Hematopoietic multipotent progenitor cell treated with erythropoietin and hydrocortisone succinate and interleukin-3 and kit ligand, for 6 days (in vitro differentiated cells): ENCODE measurements at regions not wholly inside any gene's neighbourhood (a gene's known extent, or its start where the extent isn't known, plus 50 kb on each side); places are given as distances from the start of the nearest gene placed in this dataset.
"Not testable (repeated sequence)": the region's sequence is repeated elsewhere in the genome, so short reads cannot be mapped to it uniquely, and the experiment has no call there.

Experiments
- DNase-seq: peaks from one replicate; pipeline ENCODE4 v3.0.0-alpha.2; 2015

DNA sequence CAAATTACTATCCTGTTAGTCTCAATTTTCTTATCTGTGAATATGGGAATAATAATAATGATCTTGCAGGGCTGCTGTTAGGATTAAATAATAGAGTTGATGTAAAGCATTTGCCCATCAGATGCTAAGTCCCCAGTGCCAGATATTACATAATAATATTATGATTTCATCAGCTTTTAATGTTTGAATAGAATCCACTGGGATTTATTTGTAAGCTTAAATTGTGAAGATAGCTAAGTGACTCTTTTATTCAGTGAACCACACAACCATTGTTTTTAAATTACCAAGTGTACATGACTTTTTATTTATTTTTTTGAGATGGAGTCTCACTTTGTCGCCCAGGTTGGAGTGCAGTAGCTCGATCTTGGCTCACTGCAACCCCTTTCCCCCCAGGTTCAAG is 510.3 kb upstream of the DPP6 start:
- DNase-seq, result no peak

DNA sequence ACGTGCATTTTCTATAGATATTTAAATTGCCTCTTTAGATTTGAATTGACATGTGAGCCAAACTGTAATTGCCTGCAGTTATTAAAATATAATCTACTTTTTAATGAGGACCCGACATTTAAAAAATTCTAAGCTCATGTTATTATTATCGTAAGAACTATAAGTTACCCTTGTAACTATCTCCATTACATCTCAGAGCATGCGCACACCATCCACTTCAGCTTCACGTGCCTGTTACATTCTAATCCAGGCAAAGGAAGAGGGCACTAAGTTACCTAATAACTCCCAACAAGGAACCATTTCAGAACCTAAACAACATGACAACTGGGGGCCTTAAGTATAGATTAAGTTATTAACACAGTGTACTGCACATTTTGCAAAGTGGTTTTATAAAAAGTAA is 509.0 kb upstream of the DPP6 start:
- no peak for DNase-seq

DNA sequence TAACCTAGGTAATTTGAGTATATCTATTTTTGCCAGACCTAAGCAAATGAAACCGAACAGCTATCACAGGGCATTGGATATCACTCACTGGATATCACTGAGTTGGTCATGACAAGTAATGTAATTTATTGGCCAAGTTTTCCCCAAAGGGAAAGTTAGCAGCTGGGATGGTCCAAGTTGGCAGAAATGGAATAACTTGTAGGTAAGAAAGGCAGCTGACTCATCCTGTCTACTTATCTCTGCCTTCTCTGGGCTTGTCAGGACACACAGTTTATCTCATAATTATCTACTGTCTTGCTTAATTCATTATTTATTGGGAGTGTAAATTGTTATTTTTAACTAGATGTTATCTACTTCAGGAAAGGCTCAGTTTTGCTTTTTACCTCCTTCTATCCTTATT is 502.0 kb upstream of the DPP6 start:
- DNase-seq, result no peak

DNA sequence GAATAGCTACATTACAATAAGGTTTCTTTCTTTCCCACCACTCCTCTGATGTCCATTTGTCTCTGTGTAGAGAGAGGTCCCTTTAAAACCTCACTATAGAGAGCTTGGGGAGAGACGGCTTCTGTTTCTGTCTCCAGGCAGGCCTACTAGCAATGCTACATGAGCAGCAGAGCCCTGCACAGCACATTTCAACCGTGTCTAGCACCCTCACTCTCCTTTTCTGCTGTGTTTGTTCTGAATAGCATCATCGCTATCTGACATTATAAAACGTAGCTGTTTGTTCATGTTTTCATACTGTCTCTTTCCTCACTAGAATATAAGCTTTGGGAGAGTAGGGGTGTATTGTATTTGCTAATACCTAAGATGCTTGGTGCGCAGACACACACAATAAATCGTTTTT is 487.8 kb upstream of the DPP6 start:
- no peak for DNase-seq

DNA sequence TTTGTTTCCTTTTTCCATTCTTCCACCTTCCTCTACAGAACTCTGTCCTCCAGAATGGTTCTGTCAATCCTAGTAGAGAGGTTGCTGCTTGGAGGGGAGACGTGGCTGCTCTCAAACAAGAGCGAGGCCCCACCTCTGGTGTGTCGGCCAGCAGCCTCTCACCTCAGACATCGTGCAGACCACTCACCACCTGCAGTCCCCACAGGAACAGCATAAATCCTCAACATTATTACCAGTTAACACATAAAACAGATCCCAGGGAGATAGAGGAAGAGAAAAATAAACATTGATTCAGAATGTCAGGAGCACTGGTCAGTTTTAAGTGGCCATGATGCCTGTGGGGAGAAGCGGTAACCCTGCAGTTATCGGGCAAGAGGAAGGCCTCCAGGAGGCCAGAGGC is 485.9 kb upstream of the DPP6 start:
- DNase-seq, result no peak

DNA sequence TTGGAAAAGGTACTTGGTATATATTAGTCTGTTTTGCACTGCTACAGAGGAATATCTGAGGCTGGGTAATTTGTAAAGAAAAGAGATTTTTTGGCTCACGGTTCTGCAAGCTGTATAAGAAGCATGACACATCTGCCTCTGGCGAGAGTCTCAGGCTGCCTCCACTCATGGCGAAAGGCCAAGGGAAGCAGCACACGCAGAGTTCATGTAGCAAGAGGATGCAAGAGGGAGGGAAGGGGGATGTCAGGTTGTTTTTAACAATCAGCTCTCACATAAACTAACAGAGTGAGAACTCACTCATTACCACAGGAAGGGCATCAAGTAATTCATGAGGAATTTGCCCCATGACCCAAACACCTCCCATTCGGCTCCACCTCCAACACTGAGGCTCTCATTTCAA is 484.8 kb upstream of the DPP6 start:
- no peak for DNase-seq

DNA sequence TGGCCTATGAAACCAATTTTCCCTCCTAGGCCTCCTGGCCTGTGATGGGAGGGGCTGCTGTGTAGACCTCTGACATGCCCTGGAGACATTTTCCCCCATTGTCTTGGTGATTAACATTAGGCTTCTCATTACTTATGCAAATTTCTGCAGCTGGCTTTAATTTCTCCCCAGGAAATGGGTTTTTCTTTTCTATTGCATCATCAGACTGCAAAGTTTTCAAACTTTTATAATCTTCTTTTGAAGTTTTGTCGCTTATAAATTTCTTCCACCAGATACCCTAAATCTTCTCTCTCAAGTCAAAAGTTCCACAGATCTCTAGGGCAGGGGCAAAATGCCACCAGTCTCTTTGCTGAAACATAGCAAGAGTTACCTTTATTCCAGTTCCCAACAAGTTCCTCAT is 482.7 kb upstream of the DPP6 start:
- DNase-seq, result not testable (repeated sequence)

DNA sequence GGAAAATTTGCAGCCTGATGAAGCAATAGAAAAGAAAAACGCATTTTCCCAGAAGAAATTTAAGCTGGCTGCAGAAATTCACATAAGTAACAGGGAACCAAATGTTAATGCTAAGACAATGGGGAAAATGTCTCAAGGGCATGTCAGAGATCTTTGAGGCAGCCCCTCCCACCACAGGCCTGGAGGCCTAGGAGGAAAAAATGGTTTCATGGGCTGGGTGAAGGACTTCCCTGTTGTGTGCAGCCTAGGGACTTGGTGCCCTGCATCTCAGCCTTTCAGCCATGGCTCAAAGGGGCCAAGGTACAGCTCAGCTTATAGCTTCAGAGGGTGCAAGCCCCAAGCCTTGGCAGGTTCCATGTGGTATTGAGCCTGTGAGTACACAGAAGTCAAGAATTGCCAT is 476.1 kb upstream of the DPP6 start:
- DNase-seq, result no peak

DNA sequence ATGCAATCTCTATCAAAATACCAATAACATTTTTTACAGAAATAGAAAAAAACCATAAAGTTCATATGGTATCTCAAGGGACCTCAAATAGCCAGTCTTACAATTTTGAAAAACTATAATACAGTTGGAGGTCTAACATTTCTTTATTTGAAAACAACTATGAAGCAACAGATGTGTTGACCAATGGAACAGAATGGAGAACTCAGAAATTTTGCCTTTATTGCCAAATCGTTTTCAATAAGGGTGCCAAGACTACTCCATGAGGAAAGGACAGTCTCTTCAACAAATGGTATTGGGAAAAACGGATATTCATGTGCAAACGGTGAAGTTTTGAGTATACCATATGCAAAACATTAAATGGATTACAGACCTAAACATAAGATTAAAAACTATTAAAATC is 470.8 kb upstream of the DPP6 start:
- no peak for DNase-seq

DNA sequence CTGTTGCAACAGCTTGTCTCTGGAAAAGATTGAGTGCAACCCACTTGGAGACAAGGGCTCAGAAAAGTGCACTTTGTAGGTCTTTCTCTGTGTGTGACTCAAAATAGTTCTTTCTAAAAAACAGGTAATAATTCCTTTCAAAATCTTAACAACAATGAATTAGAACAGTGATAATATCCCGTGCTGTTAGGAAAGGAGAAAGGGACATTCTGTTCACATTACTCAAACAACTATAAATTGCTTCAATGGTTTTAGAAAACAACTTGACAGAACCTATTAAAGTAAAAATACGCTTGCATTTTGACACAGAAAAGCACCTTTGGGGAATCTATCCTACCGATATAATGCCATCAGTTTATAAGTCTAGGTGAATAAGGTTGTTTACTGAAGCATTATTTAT is 468.1 kb upstream of the DPP6 start:
- no peak for DNase-seq

DNA sequence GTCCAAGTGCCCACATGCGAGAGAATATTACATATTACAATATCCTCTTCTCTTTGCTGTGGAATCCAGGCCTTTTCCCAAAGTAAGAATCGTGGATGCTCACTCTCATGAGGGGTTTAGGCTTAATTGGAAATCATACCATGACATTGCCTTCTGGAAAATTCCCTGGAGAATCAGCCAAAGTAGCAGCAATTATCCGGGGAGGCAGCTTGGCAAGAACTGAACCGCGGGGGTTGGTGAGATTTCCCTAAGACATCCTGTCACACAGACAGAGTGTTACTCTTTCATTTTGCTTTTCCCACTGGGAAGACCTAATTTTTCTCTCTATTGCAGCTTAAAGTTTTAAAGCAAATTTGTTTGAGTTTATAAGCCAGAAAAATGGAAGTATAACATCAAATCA is 463.6 kb upstream of the DPP6 start:
- DNase-seq, result no peak

DNA sequence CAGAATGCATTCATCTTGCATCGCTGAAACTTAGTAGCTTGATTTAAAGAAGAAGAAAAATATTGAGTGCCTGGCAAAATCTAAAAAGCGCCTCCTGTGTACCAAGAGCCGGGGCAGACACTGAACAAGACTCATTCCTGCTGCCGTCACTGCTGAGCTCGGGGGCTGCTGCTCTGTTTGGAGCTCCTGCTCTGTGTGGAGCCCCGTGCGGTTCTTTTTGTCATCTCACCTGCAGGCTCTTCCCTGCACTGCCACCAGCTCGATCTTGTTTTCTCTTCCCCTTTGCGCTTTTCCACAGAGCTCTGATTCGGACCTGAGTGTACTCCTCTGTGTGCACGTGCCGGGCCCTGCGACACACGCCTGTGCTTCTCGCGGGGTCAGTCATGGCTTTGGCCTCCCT is 462.1 kb upstream of the DPP6 start:
- DNase-seq, result no peak

DNA sequence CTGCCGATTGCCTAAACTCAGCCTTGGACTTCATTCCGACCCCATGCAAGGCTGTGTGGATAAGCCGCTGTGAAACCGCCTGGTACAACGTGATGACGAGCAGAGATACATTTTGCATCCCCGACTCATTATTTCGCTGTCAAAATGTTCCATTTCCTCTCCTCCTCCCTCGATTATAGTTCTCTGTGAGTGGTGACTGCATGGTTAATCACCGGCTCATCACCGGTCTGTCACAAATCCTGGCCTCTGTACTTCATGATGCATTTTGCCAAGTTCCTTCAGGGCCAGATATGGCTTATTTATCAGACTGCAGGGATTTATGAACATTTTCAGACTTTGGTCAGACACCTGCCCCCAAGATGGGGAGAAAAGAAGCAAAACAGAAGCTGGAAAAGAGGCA is 461.6 kb upstream of the DPP6 start:
- no peak for DNase-seq

DNA sequence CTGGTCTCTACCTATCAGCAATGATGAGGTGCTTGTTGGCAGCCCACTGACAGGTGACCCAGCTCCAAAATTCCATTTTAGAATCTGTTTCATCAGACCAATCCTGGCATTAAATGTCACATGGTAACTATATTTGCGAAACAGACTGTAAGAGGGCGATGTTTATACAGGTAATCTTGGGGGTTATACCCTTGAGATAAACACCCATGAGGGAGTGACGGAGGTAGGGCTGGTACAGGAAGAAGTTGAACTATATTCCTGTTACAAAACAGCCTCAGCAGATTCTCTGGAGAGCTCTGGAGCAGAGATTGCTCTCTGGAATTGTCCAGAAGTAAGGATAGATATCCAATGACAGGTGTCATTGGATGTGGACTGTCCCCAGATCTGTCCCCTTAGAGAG is 444.8 kb upstream of the DPP6 start:
- no peak for DNase-seq

DNA sequence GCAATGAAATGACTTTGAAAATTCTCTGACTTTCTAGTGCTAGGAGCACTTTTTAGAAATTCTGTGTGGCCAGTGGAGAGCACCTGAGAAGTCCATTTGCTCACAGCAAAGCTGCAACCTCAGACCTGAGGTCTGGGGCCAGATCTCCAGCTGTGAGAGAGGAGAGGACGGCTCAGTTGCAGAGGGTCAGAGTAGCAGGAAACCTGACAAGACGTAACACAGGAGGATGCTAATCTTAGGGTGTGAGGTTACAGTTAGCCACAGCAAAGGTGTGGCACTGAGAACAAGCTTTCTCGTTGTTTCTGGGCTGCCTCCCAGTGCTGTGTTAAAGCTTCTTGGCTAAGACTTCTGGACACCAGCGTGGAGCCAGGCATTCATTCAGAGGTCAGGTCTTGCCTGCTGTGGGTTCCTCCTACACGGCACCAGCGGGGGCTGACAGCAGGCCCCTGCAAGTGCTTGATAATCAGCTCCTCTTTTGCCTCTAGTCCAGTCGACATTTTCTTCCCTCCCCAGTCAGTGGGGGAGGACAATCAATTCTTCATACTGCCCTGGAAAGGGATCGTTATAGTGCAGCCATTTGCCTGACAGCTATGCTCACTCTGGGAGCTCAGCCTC is 435.4 kb upstream of the DPP6 start:
- DNase-seq, result no peak

DNA sequence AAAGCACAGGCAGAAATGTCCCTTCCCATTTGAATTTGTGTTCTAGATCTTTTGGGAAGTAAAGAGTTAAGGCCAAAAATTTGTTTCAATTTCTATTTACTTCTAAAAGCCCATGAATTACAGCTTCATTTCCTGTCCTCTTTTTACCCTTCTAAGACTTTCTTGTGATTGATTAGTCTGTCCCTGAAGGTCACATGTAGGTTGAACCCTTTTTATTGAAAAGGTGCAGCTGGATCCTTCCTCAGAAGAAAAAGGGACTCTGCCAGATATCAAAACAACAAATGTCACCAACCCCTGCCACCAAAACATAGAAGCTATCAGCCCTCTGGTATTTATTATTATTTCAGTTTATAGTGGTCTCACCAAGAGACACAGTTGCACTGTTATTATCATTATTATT is 424.9 kb upstream of the DPP6 start:
- DNase-seq, result no peak

DNA sequence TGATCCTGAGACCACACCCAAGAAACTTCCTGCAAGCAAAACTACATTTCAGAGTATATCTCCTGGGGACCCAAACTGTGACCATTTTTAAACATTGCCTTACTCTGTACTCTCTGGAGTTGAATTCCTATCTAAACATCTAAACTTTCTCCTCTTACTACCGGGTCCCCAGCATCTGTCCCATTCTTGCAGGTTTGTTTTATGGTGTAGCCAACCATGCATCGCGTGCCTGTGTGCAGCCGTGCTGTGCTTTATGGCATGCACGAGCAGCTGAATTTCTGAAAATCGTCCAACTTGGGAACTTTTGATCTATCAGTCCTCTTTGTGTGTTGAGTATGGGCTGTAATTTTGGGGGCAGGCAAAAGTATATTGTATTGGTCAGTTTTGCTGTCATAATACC is 423.8 kb upstream of the DPP6 start:
- no peak for DNase-seq

DNA sequence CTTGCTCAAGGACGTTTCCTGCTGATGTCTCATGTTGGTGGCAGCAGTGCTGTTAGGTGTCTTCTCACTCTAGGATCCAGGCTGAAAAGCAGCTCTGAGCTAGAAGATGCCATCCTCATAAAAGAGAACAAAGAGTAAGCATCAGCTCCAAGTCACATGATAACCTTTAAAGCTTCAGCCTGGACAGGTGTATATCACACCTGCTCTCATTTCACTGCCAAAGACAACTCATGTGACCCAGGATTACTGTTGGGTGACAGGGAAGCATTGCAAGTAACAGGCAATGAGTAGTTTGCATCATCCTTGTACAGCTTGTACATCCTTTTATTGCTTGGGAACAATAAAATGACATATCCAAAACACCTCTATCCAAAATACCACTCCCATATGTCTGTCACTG is 423.4 kb upstream of the DPP6 start:
- DNase-seq, result no peak

DNA sequence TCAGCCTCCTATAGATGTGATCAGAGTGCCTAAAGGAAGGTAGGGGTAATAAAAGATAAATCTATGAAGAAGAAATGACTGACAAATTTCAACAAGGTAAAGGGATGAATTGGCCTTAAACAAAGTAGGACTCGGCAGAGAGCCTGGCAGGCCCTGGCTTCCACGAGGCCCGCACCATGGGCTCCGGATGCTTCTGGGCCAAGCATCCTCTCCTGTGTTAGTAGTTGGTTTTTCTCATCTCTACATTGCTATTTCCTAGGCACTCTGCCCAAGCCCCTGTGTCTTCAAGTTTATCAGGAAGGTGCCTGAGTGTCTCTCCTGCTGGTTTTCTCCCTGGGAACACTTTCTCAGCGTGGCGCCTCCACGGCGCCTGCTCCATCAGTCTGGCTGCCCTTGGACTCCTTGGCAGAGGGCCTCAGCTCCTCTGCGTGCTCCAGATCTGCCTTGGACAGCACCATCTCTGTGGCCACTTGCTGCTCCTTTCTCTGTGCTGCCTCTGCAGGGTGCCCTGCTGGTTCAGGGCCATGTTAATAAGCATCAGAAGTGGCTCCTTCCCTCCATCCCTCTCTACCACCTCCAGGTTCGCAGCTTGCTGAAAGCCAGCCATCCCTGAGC is 413.3 kb upstream of the DPP6 start:
- DNase-seq, result no peak

DNA sequence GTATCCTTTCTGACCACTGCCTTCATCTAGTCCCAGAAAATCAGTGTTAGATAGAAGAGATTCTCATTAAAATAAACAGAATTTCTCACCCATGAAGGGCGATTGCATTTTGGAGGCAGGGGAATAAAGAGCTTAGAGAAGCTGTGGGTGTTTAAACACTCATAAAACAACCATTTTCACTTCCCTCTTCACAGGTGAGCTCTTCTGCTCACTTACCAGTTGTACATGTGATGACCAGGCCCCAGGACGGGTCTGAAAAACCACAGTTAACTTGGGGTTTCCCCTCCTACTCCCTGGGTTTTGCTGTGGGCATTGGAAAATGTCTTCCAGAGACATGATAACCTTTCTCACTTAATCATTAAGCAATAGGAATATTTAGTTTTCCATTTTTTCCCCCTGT is 411.6 kb upstream of the DPP6 start:
- no peak for DNase-seq

DNA sequence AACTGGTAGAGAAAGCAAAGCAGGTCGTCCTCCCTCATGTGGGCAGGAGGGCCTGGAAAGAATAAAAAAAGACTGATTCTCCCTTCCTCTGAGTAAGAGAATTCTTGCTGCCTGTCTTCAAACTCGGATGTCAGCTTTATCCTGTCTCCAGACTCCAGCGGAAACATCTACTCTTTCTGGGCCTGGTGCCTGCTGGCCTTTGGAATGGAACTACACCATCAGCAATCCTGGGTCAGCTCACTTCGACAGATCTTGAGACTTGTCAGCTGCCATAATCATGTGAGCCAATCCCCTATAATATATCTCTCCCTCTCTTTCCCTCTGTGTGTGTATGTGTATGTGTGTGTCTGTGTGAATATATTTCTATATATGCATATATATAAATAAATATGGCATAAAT is 411.0 kb upstream of the DPP6 start:
- DNase-seq, result no peak

DNA sequence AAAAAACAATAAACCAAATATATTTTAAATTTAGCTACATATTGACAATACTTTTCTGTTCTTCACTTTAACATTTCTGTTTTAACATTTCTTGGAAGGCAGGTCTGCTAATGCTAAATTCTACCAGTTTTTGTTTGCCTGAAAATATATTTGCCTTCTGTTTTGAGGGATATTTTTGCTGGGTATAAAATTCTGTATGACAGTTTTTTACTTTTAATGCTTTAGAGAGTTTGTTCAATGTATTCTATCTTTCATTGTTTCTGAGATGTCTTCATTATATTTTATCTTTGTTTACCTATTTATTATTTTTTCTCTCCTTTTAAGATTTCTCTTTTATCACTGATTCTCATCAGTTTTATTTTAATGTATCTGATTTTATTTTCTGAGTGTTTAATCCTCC is 409.2 kb upstream of the DPP6 start:
- DNase-seq, result no peak

DNA sequence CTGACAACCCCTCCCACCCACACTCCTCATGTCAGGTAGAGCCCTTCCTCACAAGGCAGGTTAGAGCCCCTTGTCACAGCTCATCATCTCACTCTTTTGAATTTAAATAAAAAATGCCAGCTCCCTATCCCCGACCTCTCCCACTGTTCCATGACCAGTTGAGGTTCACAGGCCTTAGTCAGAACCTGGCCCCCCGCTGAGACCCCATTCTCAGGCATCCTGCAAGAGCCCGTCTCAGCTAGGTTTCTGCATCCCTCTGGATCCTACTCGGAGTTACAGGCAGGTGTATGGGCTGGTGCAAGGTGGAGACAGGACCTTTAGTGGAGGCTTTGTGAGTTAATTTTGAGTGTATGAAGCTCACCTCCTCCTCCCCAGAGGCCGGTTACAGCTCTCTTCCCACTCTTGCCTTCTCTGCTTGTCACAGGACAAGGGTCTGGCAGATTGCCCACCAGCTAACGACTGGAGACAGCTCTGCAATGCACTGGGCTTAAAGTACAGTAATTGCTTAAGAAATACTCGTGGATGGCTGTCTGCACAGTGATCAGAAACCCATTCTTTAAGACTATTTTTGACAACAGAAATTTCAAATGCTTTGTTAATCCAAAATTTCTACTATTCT is 394.9 kb upstream of the DPP6 start:
- no peak for DNase-seq

DNA sequence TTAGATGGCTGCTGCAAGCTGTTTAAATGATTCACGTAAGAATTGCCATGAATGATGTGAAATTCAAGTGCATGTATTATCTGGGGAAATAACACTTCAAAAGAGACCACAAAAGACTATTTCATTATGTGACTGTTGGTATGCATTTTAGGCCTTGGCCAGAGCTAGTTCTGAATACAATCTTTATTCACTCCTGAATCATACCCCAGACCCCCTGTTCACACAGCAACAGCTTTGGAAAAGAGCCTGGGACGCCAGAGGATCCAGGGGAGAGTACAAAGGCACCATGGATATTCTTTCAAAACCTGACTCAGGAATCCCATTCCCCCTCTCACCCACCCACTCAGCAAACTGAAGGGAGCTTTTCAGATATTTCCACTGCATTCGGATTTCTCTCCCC is 377.1 kb upstream of the DPP6 start:
- DNase-seq, result no peak

DNA sequence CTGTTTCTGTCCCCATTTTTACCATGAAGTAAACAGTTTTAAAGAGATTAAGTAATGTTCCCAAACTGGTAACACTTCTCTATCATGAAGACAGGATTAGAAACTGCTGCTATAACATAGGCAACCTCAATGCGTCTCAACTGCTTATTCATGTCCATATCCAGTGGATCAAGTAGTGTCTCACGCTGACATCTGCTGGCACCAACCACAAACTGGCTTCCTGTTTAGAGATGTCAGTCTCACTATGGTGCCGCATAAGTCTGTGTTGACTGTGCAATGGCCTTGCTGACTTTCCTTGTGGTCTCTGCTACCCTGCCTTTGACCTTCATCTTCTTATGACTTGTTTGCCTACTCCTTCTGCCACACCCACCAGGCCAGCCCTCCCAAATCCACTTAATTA is 369.6 kb upstream of the DPP6 start:
- peak; percentile 0 for DNase-seq
